Fibroblast of skin of left biceps (primary cell): ENCODE measurements at regions not wholly inside any gene's neighbourhood (a gene's known extent, or its start where the extent isn't known, plus 50 kb on each side); places are given as distances from the start of the nearest gene placed in this dataset.
"Not testable (repeated sequence)": the region's sequence is repeated elsewhere in the genome, so short reads cannot be mapped to it uniquely, and the experiment has no call there.

Experiments
- DNase-seq, 2 experiments: peaks; one replicate each; pipeline ENCODE4 v3.0.0-alpha.2; 2013; ENCODE audit warnings: low read depth in 2 of 2

- no peak for DNase-seq
These were observed 136.3 kb upstream of the ESR1 start for GRCh38 chr6:151671195-151671594.

GRCh38 chr6:151674578-151674977, 132.9 kb upstream of the ESR1 start:
- no peak for DNase-seq

- no peak for DNase-seq
These were observed 131.6 kb upstream of the ESR1 start for GRCh38 chr6:151675746-151676459.

GRCh38 chr6:151676460-151676945, 131.0 kb upstream of the ESR1 start:
- DNase-seq: no peak

- DNase-seq: no peak
These were observed 130.1 kb upstream of the ESR1 start for GRCh38 chr6:151677404-151677803.

GRCh38 chr6:151679081-151679480, 128.4 kb upstream of the ESR1 start:
- no peak for DNase-seq

- no peak for DNase-seq
These were observed 127.5 kb upstream of the ESR1 start for GRCh38 chr6:151679941-151680340.

- DNase-seq: no peak
These were observed 126.5 kb upstream of the ESR1 start for GRCh38 chr6:151680846-151681432.

GRCh38 chr6:151681433-151682059, 125.9 kb upstream of the ESR1 start:
- no peak for DNase-seq

- no peak for DNase-seq
These were observed 125.2 kb upstream of the ESR1 start for GRCh38 chr6:151682251-151682650.

- DNase-seq: no peak
These were observed 124.6 kb upstream of the ESR1 start for GRCh38 chr6:151682922-151683321.

GRCh38 chr6:151683381-151683780, 124.1 kb upstream of the ESR1 start:
- no peak for DNase-seq

- no peak for DNase-seq
These were observed 117.8 kb upstream of the ESR1 start for GRCh38 chr6:151689499-151690201.

GRCh38 chr6:151690303-151690702, 117.2 kb upstream of the ESR1 start:
- DNase-seq: no peak

- no peak for DNase-seq
These were observed 116.5 kb upstream of the ESR1 start for GRCh38 chr6:151690768-151691562.

GRCh38 chr6:151692216-151692615, 115.3 kb upstream of the ESR1 start:
- no peak for DNase-seq

GRCh38 chr6:151693366-151693765, 114.1 kb upstream of the ESR1 start:
- DNase-seq: no peak

- no peak for DNase-seq
These were observed 112.3 kb upstream of the ESR1 start for GRCh38 chr6:151695156-151695555.

- not testable (repeated sequence) for DNase-seq
These were observed 111.2 kb upstream of the ESR1 start for GRCh38 chr6:151696302-151696701.

- DNase-seq: no peak
These were observed 108.4 kb upstream of the ESR1 start for GRCh38 chr6:151698931-151699700.

- DNase-seq: no peak
These were observed 107.8 kb upstream of the ESR1 start for GRCh38 chr6:151699719-151700118.
